Stimulated activated CD4-positive, alpha-beta T cell treated with anti-CD3 and anti-CD28 coated beads, Interleukin-4, amount 100 ng/mL, for 24 hours (primary cell): ENCODE measurements at regions not wholly inside any gene's neighbourhood (a gene's known extent, or its start where the extent isn't known, plus 50 kb on each side); places are given as distances from the start of the nearest gene placed in this dataset.

Source experiments
- DNase-seq: peaks from one replicate; pipeline ENCODE4 v3.0.0-alpha.2; 2020

DNA sequence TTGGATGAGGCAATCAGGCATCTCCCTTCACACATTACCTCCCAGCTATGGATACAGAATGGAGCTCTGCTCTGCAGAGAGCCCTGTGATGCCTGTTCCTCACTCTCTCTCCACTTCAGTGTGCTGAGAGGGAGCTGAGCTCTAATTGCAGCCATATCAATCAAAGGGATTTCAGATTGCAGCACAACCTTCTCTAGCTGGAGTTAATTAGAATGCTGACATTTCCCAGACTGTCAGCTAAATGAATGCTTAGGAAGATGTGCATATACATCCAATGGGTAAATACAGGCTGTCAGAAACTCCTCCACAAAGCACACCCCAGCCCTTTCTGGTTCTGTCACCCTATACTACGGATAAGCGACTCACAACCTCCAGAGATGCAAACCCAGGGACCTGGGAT lies 402.6 kb downstream of the EIPR1 start:
- DNase-seq = no peak

DNA sequence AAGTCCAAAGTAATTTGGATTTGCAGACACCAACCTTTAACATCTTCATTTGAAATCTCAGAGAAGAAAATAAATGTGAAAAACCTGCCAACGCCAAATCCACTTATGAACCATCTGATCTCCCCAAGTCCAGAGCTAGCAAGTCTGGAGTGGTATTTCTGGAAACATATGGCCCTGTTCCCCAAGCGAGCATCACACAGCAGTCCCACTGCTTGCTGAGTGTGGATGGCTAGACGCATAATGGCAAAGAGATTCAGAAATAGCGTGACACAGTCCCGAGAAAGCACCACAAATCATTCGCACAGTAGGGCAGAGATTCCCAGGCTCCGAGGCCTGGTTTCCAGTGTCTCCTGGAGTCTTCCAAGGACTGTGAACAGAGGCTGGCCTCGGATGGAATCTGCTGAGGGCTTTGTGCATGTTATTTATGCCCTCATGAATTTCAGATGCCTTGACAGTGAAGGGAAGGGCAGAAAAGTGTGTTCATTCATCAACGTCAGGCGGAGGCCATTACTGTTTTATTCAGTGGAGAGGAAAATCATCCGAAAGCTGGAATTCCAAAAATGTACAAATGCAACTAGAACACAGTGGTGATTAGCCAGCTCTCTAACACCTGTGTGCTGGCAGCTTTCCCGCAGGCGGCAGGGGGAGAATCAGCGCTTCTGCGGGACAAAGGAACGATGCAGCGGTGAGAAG lies 417.0 kb downstream of the EIPR1 start:
- no peak for DNase-seq

DNA sequence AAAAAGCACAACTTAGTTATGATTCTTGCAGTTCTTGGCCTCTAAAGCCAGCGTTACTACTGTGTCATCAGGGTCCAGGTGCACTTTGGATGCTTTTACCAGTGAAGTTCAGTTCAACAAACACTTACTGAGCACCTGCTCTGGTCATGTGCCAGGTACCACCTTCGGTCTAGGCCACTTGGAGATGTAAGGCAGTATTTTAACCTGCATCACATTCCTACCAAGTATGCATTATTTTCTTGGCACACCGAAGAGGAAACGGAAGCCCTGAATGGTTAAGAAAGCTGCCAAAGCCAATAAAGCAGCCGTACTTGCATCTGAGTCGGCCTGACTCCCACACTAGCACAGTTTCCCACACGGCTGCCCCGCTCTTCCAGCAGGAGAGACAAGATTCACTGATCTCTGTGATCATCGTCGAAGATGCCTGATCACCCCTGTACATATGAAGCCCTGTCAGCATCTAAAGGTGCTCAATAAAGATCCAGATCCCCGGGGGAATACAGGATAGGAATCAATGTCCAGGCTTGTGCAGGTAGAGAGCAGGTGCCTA lies 427.1 kb downstream of the EIPR1 start:
- no peak for DNase-seq

DNA sequence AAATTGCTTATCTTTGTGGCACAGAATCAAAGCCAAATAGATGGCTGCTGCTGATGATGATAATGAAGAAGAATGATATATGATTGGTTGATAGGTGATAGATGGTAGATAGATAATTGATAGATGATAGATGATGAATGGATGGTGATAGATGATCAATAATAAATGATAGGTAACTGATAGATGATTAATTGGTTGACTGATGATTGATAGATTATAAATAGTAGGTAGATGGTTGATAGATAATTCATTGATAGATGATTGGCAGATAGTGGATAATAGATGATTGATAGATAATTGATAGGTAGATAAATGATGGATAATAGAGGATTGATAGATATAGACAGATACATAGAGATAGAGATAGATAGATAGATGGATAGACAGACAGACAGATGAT lies 430.2 kb downstream of the EIPR1 start:
- no peak for DNase-seq

DNA sequence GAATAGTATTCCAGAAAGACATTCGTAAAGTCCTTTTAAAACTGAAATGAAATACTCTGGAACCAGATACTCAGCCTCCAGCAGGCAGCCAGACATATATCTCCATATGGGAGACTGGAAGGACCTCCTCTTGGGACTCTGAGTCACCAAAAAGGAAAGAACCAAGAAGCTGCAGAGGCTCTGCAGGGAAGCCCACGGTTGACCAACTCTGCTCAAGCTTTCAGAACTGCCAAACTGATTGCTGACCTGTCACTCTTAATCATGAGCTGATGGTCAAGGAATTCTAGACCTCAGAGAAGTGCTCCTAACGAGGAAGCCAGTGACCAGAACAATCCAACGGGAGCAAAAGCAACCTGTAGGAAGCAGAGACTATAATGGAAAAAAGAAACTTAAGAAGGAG lies 434.7 kb downstream of the EIPR1 start:
- no peak for DNase-seq

DNA sequence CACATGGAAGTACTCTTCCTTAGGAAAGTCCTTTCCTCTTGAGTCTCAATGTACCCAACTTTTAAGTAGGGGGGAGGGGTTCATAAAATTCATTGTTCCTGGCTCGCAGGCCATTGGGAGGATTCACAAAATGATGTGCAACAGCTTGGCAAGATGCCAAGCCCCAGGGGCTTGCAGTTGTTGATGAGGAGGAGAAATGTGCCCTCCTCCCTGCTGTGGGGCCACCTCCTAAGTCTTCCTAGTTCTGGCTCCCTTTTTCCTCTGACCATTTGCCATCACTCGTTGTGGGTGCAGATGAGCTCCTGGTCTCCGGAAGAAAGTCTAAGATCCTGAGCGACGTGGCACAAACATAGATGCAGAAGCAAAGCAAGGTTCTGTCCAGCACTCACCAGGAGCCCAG lies 435.4 kb downstream of the EIPR1 start:
- DNase-seq = no peak

DNA sequence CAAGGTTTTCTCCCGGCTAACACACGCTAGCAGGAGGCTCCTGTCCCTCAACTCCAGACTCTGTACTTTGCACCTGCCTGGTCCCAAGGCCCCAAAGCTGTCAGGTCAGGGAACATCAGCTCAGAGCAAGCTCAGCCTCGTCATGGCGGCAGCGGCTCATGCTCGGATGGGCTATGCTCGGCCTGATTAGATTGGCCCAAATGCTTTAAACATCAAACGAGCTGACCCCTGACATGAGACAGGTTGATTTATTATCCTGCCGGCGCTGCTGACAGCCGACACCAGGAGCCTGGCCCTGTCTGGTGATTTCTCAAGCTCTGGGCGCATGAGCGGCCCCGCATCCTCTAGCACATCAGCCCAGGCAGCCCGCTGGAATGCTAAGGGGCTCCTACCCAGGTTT lies 436.4 kb downstream of the EIPR1 start:
- DNase-seq = no peak

DNA sequence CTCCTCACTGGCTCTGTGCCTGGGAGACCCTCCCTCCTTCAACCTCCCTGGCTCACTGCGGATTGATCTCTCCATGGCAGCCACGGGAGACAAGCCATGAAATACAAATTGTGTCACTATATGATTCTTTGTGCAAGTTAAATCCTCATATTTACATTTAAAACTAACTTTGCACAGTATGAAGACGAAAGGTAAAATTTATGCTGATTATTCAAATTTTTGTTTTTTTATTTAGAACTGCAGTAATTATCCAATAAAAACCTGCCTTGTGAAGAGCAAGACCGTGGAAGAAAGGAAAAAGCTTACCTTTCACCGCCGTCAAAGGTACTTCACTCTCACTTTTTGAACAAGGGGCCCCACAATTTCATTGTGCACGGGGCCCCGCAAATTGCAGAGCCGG lies 436.9 kb downstream of the EIPR1 start:
- DNase-seq = no peak

DNA sequence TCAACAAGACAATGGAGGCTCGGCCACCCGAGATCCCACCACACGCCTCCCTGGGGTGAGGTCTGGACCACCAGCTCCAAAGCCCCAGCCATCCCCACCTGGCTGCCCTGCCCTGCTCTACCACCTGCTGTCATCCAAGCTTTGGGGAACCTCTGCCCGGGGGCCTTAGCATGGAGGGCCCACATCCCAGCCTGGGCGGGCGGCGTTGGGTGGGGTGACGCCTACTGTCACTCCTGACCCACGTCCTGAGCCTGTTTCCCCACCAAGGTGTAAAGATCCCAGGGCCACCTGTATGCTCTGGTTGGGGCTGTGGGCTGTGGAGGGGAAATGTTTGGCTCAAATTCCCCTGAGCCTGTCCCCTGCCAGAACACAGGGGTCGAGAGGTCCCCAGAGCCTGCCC lies 437.6 kb downstream of the EIPR1 start:
- DNase-seq = no peak

DNA sequence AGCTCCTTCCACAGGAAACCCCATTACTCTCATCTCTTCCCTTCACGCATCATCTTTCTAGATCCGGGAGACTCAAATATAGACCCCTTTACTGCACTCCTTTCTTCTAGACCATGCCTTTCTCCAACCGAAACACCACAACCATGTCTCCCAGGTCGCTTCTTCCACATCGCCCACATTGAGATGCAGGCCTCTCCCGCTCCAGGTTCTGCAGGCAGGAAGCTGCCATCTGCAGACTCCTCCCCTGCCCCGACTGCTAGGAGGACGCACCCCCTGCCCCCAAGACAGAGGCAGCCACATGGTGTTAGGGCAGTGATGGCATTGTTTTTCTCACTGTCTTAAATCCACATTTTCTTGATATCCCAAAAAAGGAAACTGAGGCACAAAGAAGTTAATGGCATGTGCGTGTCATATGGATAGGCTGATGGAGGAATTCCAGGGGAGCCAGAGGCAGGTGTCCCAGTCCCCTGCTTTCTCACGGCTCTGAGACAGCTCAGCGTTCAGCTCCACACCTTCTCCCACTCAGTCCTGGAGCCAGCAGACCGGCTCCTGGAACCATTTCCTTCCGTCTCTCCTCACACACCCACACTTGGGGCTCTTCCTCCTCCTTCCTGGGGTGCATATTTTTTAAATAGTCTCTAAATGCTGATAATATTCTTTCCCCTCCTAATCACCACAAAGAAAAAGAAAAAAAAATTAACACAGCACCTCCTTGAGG lies 438.4 kb downstream of the EIPR1 start:
- DNase-seq = no peak

DNA sequence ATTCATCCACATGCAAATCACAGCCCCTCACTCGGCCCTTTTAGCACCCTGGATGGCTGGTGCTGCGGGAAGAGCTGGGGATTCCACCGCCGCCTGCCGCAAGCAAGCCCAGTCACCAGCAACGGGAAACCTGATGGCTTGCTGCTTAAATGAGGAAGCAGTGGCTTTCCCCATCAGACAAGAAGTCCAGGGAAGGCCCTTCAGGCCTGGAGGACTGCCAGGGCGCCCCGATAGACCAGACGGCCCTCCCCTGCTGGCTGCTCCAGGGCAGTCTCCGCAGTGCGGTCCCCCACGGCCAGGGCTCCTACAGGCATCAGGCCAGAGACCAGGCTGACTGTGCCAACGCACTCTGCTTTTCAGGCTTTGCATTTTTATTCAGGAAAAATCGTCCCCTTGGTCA lies 439.1 kb downstream of the EIPR1 start:
- no peak for DNase-seq

DNA sequence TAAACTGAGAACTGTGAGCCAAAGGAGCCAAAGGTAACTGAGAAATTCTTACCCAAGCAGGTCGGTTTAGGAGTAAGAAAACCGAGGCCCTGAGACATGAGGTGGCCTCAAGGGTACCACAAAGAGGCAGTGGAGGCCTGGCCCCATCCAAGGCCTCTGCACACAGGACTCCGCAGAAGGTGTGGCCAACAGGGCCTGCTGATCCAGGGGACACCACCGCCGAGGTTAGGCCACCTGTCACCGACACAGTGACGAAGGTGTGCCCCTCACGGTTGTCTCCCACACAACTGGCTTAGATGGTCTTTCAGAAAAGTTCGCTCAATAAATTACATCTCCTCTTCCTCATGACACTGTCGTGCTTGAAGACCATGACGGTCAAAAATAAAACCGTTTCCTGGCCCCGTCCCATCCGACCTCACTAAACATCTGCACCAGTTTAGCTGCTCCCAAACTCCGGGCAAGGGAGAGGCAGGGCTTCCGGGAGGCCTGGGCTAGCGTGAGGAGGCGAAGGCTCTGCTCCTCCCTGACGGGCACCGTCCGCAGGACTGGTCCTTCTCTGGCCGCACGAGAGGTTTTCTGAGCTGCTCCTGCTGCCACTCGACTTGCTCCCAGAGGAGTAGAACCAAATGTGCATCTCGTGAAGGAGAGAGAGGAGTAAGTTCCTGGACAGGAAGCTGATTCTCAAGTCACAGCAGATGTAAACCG lies 442.0 kb downstream of the EIPR1 start:
- no peak for DNase-seq

DNA sequence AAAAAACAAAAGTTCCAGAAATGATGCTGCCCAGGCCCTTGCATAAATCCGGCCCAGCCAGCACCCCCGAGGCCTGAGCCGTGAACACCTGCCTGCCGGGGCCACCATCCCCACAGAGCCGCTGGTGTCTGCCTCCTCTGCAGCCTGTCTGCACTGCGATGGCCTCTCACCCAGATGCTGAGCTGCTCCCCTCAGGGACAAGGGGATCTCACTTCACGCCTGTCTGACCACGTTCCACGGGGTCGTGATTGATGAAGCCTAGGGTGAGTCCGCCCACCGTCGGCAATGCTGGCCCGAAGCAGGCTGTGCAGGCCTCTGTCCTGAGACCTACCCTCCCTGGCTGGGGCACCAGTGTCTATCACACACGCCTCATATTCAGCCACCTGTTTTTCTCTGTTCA lies 444.2 kb downstream of the EIPR1 start:
- no peak for DNase-seq

DNA sequence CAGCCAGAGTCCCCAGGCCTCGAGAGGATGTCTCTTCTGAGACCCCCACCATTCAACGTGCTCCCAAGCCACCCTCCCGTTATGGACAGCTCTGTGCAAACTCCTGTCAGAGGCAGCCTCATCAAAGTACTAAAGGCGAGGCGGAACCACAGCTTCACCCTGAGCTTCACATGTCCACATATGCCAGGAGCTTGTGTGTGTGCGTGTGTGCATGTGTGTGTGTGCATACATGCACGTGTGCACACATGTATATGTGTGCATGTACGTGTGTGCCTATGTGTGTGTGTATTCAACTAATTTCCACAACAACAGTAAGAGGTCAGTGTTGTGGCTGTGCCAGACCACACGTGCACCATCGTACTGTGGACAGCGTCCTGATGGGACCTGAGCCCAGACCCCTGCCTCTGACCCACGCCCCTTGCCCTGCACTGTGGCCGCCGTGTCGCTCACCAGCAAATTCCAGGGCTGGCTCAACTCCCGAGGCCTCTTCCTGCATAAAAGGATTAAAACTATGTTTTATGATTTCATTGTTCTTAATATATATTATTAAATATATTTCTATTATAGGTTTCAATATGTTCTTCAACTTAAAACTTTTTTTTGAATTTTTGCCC lies 444.8 kb downstream of the EIPR1 start:
- no peak for DNase-seq

DNA sequence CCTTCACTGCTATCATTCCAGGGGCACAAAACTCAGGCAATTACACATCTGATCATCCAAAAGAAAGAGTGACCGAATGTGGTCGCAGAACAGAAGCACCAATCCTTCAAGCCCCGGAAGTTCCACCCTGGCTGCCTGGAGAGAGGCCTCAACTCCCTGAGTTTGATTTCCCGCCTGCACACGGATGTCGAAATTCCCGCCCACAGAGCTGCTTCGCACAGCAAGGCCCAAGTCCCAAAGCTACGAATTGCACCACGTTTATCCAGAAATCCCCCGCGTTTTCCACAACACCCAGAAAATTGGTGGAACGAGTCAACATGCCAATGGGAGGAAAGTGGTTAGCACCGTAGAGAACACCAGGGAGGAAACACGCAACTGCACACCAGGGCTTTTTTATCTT lies 445.4 kb downstream of the EIPR1 start:
- no peak for DNase-seq

DNA sequence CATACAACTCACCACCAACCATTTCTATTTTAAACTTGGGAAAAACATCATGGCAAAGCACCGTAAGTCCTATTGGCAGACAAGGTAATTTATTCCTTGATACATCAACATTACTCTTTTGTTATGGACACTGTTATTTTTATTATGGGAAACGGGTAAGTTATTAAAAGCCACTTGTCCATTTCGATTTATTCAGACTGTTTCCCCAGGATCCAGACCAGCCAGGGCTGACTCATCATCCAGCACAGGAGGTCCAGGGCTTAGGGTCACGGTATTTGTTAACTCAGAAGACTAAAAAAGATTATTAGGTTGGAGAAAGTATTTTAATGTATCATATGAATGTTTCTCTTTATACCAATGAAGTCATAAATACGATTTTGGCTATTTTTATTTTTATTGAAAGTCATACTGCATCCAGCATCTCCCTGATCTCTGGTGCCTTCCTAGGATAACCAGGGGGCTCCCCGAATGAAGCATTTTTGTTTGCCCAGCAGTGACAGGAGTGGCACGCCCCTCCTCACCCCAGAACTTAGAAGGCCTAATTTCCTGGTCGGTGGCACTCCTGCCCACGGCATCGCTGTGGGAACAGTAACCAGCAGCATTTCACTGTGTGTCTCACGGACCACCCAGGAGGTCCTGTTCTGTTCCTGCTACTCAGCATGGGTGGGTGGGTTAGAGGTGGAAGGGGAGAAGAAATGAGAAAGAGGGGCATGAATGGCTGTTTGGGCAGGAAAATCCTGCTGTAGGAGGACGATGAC lies 446.1 kb downstream of the EIPR1 start:
- no peak for DNase-seq

DNA sequence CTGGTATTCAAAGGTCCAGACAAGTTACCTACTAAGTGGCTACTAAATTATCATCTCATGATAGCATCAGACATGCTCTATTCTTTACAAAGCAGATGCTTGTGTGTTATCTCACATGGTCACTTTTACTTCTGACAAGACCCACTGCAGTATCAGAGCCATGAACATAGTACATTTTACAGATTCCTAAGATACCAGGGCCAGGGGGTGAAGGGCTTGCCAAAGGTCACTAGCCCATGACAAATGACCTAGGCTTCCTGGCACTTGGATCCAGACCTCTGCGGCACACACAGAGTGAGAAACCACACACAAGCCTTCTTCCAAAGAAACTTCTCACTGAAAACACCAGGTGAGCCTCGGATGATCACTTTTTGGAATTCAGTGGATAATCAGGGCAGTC lies 446.8 kb downstream of the EIPR1 start:
- DNase-seq = no peak

DNA sequence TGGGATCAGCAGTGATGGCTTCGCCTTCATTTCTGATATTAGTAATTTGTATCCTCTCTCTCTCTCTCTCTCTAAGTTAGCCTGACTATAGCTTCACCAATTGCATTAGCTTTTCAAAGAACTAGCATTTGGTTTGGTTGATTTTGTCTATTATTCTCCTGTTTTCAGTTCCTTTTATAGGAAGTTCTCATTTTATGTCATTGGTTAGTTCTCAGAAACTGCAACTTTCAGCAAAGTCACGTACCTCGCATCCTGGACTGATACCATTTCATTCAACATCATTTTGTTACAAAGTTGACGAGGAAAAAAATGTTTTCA lies 450.8 kb downstream of the EIPR1 start:
- DNase-seq = no peak

DNA sequence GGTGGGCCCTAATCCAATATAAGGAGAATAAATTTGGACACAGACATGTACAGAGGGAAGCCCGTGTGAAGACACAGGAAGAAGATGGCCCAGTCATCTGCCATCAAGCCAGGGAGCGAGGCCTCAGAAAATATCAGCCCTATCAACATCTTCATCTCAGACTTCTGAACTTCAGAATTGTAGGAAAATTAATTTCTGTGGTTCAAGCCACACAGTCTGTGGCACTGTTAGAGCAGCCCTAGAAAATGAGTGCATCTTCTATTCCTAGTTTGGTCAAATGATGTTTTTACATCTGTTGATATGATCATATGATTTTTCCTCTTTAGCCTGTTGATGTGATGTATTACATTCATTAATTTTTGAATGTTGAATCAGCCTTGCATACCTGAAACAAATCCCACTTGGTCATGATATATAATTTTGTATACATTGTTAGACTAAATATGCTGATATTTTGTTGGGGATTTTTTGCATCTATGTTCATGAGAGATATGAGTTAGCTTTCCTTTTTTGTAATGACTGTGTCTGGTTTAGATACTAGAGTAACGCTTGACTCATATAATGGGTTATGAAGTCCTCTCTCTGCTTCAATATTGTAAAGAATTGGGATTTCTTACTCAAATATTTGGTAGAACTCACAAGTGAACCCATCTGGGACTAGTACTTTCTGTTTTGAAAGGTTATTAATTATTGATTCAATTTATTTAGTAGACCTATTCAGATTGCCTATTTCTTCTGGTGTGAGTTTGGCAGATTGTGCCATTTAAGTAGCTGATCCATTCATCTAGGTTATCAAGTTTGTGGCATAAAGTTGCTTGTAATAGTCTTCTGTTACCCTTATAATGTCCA lies 451.4 kb downstream of the EIPR1 start:
- DNase-seq = no peak

DNA sequence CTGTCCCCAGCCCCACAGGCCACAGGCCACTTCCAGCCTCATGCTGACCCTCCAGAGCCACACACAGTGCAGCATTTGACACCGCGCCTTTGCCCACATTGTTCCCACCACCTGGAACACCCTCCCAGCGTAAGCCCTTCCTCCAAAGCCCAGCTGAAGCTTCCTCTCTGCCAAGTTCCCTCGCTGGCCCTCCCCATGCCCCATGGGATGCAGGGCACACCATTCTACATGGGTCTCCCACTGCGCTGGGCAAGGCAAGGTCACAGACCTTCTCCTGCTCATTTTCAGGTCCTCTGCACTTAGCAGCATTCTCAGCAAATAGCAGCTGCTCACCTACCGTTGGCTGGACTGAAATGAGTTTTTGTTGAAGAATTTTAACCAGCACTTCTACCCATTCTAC lies 455.5 kb downstream of the EIPR1 start:
- no peak for DNase-seq

DNA sequence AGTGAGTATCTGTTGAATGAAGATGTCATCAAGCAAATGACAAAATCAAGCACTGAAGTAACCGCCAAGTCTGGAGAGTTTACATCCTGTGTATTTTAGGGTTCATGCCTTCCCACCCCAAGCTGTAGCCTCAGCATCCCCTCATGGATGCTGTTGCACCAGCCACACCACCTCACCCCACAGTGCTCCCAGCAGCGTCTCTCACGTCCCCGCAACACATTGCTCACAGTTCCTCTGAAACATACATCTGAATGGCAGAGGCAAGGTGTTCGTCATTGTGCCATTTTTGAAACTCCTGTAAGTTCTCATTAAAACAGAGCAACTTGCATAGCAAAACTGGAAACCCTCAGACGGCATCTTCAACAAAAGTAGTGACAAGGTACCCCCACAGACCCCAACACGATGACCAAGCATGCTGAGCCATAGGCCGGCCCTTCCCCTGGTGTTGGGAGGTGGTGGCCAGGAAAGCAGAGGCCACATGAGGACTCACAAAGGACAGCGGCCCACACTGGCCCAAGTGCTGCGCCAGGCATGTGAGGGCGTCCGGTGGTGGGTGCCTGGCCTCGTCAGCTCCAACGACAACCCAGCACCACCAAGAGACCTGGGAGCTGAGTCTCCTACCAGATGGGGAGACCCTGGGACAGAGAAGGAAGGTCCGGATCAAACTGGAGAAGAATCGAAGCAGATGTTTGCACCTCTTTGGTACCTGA lies 456.5 kb downstream of the EIPR1 start:
- DNase-seq = no peak
